Iris pigment epithelial cell (primary cell): ENCODE measurements at regions not wholly inside any gene's neighbourhood (a gene's known extent, or its start where the extent isn't known, plus 50 kb on each side); places are given as distances from the start of the nearest gene placed in this dataset.

ENCODE experiments used
- DNase-seq: peaks from one replicate; pipeline ENCODE4 v3.0.0-alpha.2; 2011; ENCODE audit warnings: low read depth

GRCh38 chr10:44326474-44327030 lies 58.3 kb downstream of the CXCL12 start:
- DNase-seq: no peak

- no peak for DNase-seq
These were observed 59.1 kb downstream of the CXCL12 start for GRCh38 chr10:44325596-44326307.

GRCh38 chr10:44325157-44325556 lies 59.7 kb downstream of the CXCL12 start:
- DNase-seq: no peak

GRCh38 chr10:44323838-44324237 lies 61.1 kb downstream of the CXCL12 start:
- DNase-seq: no peak

- no peak for DNase-seq
These were observed 62.8 kb downstream of the CXCL12 start for GRCh38 chr10:44322137-44322536.

GRCh38 chr10:44320756-44321155 lies 64.1 kb downstream of the CXCL12 start:
- no peak for DNase-seq

- DNase-seq: no peak
These were observed 67.0 kb downstream of the CXCL12 start for GRCh38 chr10:44317856-44318255.

GRCh38 chr10:44316922-44317215 lies 68.0 kb downstream of the CXCL12 start:
- no peak for DNase-seq

GRCh38 chr10:44316187-44316921 lies 68.5 kb downstream of the CXCL12 start:
- no peak for DNase-seq

GRCh38 chr10:44314802-44315460 lies 70.0 kb downstream of the CXCL12 start:
- no peak for DNase-seq

- no peak for DNase-seq
These were observed 71.1 kb downstream of the CXCL12 start for GRCh38 chr10:44313761-44314165.

GRCh38 chr10:44312401-44312800 lies 72.5 kb downstream of the CXCL12 start:
- DNase-seq: no peak

GRCh38 chr10:44311563-44312051 lies 73.3 kb downstream of the CXCL12 start:
- no peak for DNase-seq

- DNase-seq: peak; percentile 77
These were observed 73.9 kb downstream of the CXCL12 start for GRCh38 chr10:44310762-44311562.

- DNase-seq: no peak
These were observed 74.7 kb downstream of the CXCL12 start for GRCh38 chr10:44309939-44310761.

- DNase-seq: no peak
These were observed 75.5 kb downstream of the CXCL12 start for GRCh38 chr10:44309361-44309760.

- no peak for DNase-seq
These were observed 76.0 kb downstream of the CXCL12 start for GRCh38 chr10:44308935-44309334.

- no peak for DNase-seq
These were observed 77.2 kb downstream of the CXCL12 start for GRCh38 chr10:44307691-44308090.

- no peak for DNase-seq
These were observed 78.1 kb downstream of the CXCL12 start for GRCh38 chr10:44306762-44307161.

- DNase-seq: peak; percentile 52
These were observed 78.7 kb downstream of the CXCL12 start for GRCh38 chr10:44306147-44306710.
